Activated CD8-positive, alpha-beta T cell treated with anti-CD3 and anti-CD28 coated beads for 36 hours (primary cell): ENCODE measurements at regions not wholly inside any gene's neighbourhood (a gene's known extent, or its start where the extent isn't known, plus 50 kb on each side); places are given as distances from the start of the nearest gene placed in this dataset.

Experiments
- ATAC-seq: fragments of 200-7000 bp; cut with Tn5 transposase; one replicate; pipeline ENCODE4 v1.10.0; 2021; ENCODE audit warnings: mild to moderate bottlenecking, moderate library complexity
- CTCF ChIA-PET: fragments of 350-600 bp; sonication (Branson Sonifier 250); formaldehyde crosslinking; loops from one replicate; lab custom pipeline; 2021; ENCODE audit warnings: antibody characterized with exemption; lab: Charles Lee
- POLR2A ChIA-PET: fragments of 350-600 bp; sonication (Branson Sonifier 250); formaldehyde crosslinking; loops from one replicate; lab custom pipeline; 2021; ENCODE audit warnings: antibody characterized with exemption; lab: Charles Lee
- DNase-seq: peaks from one replicate; pipeline ENCODE4 v3.0.0-alpha.2; 2020
- H3K27ac Mint-ChIP-seq: one replicate; pipeline ENCODE4 v1.8.0; 2021; ENCODE audit warnings: mild to moderate bottlenecking, mixed read lengths
- H3K27me3 Mint-ChIP-seq: one replicate; pipeline ENCODE4 v1.8.0; 2021; ENCODE audit warnings: mixed read lengths
- H3K36me3 Mint-ChIP-seq: one replicate; pipeline ENCODE4 v1.8.0; 2021; ENCODE audit warnings: low read depth, mixed read lengths
- H3K4me1 Mint-ChIP-seq: one replicate; pipeline ENCODE4 v1.8.0; 2021; ENCODE audit warnings: low read depth, mixed read lengths
- H3K4me3 Mint-ChIP-seq: one replicate; pipeline ENCODE4 v1.8.0; 2021; ENCODE audit warnings: mild to moderate bottlenecking, moderate library complexity, mixed read lengths
- H3K9me3 Mint-ChIP-seq: one replicate; pipeline ENCODE4 v1.8.0; 2021; ENCODE audit warnings: mixed read lengths
- intact Hi-C: fragments of 100-400 bp; cut with micrococcal nuclease; formaldehyde crosslinking; loops from one replicate; pipeline ENCODE4 v1.10.0; 2022
- TF ChIP-seq, protein P1 (sequence below): fragments of 200-600 bp; IDR thresholded peaks from one replicate; pipeline ENCODE4 v1.8.0; 2022; ENCODE audit warnings: antibody characterized with exemption, mild to moderate bottlenecking

DNA sequence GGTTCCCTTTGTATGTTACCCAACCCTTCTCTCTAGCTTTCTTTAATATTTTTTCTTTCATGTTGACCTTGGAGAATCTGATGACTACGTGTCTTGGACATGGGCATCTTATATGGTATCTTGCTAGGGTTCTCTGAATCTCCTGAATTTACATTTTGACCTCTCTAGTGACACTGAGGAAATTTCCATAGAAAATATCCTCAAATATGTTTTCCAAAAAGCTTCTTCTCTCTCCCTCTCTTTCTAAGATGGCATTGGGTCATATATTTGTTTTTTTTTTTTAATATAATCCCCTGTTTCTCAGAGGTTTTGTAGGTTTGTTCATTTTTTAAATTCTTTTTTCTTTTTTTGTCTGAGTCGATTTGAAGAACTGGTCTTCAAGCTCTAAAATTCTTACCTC, 184.0 kb upstream of the TMC3 start:
- no peak overlapping the region for H3K27ac Mint-ChIP-seq
- ChIA-PET CTCF (interaction anchor here (0.8 to 1.3 kb wide), 3 partner anchors 18 to 31 kb away, joined by 3 to 4 read pairs (median 3); no protein-coding TSS in a partner anchor), POLR2A (no interaction called here)
- H3K27me3 Mint-ChIP-seq = no peaks in the 10 kb centered on the region
- no peaks in the 10 kb centered on the region for H3K36me3 Mint-ChIP-seq
- no peaks in the 10 kb centered on the region for H3K9me3 Mint-ChIP-seq
- H3K4me1 Mint-ChIP-seq = no peaks in the 10 kb centered on the region
- DNase-seq (no peak), ATAC-seq (no peak)
- TF ChIP-seq, protein P1, sequence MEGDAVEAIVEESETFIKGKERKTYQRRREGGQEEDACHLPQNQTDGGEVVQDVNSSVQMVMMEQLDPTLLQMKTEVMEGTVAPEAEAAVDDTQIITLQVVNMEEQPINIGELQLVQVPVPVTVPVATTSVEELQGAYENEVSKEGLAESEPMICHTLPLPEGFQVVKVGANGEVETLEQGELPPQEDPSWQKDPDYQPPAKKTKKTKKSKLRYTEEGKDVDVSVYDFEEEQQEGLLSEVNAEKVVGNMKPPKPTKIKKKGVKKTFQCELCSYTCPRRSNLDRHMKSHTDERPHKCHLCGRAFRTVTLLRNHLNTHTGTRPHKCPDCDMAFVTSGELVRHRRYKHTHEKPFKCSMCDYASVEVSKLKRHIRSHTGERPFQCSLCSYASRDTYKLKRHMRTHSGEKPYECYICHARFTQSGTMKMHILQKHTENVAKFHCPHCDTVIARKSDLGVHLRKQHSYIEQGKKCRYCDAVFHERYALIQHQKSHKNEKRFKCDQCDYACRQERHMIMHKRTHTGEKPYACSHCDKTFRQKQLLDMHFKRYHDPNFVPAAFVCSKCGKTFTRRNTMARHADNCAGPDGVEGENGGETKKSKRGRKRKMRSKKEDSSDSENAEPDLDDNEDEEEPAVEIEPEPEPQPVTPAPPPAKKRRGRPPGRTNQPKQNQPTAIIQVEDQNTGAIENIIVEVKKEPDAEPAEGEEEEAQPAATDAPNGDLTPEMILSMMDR = no peak
- H3K4me3 Mint-ChIP-seq = no peak overlapping the region
- intact Hi-C loops = no loop called here

DNA sequence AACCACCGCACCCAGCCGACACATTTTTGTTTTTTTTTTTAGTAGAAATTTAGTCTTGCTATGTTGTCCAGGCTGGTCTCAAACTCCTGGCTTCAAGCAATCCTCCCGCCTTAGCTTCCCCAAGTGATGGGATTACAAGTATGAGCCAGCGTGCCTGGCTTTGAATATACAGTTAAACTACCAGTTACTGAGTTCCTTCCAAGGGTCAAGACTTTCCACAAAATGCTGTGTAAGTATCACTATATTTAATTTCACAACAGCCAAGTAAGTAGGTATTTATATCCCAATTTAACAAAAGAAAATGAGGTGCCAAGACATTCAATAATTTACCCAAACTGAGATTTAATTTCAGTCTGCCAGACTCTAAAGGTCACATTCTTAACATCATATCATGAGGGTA, 181.3 kb upstream of the TMC3 start:
- H3K4me1 Mint-ChIP-seq = no peaks in the 10 kb centered on the region
- H3K36me3 Mint-ChIP-seq = no peaks in the 10 kb centered on the region
- ChIA-PET CTCF (no interaction called here), POLR2A (no interaction called here)
- no peak overlapping the region for H3K27ac Mint-ChIP-seq
- no peak overlapping the region for H3K4me3 Mint-ChIP-seq
- no peak for DNase-seq
- TF ChIP-seq, protein P1 = no peak
- intact Hi-C loops = no loop called here
- H3K27me3 Mint-ChIP-seq = no peaks in the 10 kb centered on the region
- ATAC-seq = no peak
- no peaks in the 10 kb centered on the region for H3K9me3 Mint-ChIP-seq

DNA sequence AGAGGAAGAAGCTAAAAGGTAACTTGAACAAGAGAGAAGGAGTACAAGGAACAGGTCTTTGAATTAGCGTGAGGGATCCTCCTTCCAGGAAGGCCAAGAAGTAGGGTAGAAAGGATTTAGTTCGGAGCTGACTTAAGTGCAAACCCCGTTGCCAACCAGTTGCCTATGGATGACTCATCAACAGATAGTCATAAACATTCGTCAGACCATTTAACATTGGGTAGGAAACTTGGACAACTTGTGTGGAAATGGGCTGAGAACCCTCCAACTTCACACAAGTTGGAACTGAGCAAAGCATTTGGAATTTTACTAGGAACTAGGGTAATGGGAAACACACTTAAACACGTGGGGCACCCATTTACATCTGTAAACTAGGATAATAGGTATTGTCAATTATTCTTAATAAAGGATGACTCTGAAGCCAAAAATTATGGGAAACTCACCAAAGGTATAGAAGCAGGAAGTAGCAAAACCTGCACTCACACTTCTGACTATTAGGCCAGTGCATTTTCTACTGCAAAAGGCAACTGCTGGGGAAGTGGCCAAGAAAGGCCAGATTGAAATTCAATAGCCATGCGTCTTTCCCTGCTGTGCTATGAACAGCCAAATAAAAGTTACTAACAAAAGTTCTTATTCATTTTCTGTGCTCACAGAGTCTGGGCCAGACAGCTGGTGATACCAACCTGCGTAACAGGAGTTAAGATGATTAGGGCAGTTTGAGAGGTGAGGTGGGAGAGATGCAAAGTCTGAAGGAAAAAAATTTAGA, 174.5 kb upstream of the TMC3 start:
- Mint-ChIP-seq H3K36me3 (no peaks in the 10 kb centered on the region), H3K4me1 (no peaks in the 10 kb centered on the region), H3K27ac (no peak overlapping the region), H3K27me3 (peaks cover 3% of the 10 kb centered on the region), H3K9me3 (no peaks in the 10 kb centered on the region), H3K4me3 (no peak overlapping the region)
- ChIA-PET POLR2A (no interaction called here), CTCF (no interaction called here)
- ATAC-seq (no peak), DNase-seq (no peak)
- intact Hi-C loops = no loop called here
- TF ChIP-seq, protein P1 = no peak

GRCh38 chr15:81547521-81548132, 173.6 kb upstream of the TMC3 start:
- Mint-ChIP-seq H3K27ac (no peak overlapping the region), H3K9me3 (no peaks in the 10 kb centered on the region), H3K4me1 (no peaks in the 10 kb centered on the region), H3K36me3 (no peaks in the 10 kb centered on the region), H3K4me3 (no peak overlapping the region), H3K27me3 (peaks cover 3% of the 10 kb centered on the region)
- ChIA-PET CTCF (no interaction called here), POLR2A (no interaction called here)
- TF ChIP-seq, protein P1 = no peak
- intact Hi-C loops = no loop called here
- ATAC-seq = no peak
- DNase-seq = no peak

DNA sequence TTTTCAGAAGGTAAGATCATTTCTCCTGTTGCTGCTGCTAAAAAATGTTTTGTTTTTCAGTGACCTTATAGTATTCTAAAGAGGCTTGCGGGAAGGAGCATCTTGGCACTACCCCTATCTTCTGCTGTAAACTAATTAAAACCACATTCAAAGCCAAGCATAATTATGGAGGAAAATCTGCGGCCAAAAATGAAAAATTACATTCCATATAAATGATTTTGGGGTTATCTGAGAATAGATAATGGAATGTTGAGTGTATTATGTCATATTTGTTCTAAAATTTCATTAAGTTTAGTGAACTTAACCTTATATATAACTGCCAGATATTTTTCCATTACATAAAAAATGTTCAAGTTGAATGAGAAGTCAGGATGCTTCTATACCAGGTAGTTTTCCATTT, 170.4 kb upstream of the TMC3 start:
- Mint-ChIP-seq H3K9me3 (no peaks in the 10 kb centered on the region), H3K27me3 (peaks cover 9% of the 10 kb centered on the region), H3K4me1 (no peaks in the 10 kb centered on the region), H3K27ac (no peak overlapping the region), H3K4me3 (no peak overlapping the region), H3K36me3 (no peaks in the 10 kb centered on the region)
- ATAC-seq (no peak), DNase-seq (no peak)
- CTCF ChIA-PET = no interaction called here
- TF ChIP-seq, protein P1 = no peak
- POLR2A ChIA-PET = no interaction called here
- intact Hi-C loops = loop anchor here (1.0 kb wide), 1 partner anchor 10 kb away; no protein-coding TSS in a partner anchor
